Gastroesophageal sphincter (tissue), 4 donors: ENCODE measurements at regions not wholly inside any gene's neighbourhood (a gene's known extent, or its start where the extent isn't known, plus 50 kb on each side); places are given as distances from the start of the nearest gene placed in this dataset.
"Not testable (repeated sequence)": the region's sequence is repeated elsewhere in the genome, so short reads cannot be mapped to it uniquely, and the experiment has no call there.

Experiments
- ATAC-seq: fragments of 150-250 bp; one replicate; pipeline ENCODE4 v1.9.1; 2016; ENCODE audit warnings: mild to moderate bottlenecking, moderate library complexity
- H3K27ac ChIP-seq, 4 donors: fragments of 200-600 bp; sonication (generic) in 3 of 4; 1 replicate in 3 of 4; 2 replicates in 1 of 4; pipeline ENCODE4 v1.5.1; 2016 to 2019
- H3K27me3 ChIP-seq: fragments of 200-600 bp; sonication (generic); one replicate; pipeline ENCODE4 v1.5.1; 2019
- H3K36me3 ChIP-seq, 2 donors: fragments of 200-600 bp; sonication (generic); one replicate each; pipeline ENCODE4 v1.5.1; 2019; ENCODE audit warnings: control low read depth in 1 of 2
- H3K4me1 ChIP-seq, 3 donors: fragments of 200-600 bp; sonication (generic); 1 replicate in 2 of 3; 2 replicates in 1 of 3; pipeline ENCODE4 v1.5.1; 2016 to 2019; ENCODE audit warnings: control low read depth in 2 of 3
- H3K4me3 ChIP-seq, 2 donors: fragments of 200-600 bp; sonication (generic); one replicate each; pipeline ENCODE4 v1.5.1; 2019; ENCODE audit warnings: mild to moderate bottlenecking in 1 of 2, moderate library complexity in 1 of 2
- H3K9me3 ChIP-seq, 3 donors: fragments of 200-600 bp; sonication (generic); one replicate each; pipeline ENCODE4 v1.5.1; 2017 to 2019; ENCODE audit warnings: control low read depth in 2 of 3
- EP300 ChIP-seq: sonication (generic); formaldehyde crosslinking; IDR thresholded peaks from one replicate; pipeline ENCODE4 v1.6.1; 2017; ENCODE audit warnings: antibody characterized with exemption, mild to moderate bottlenecking
- POLR2A ChIP-seq, 2 donors: fragments of 450-650 bp; IDR thresholded peaks; one replicate each; pipeline ENCODE4 v1.6.1; 2017; ENCODE audit warnings: antibody characterized with exemption in 2 of 2, mild to moderate bottlenecking in 2 of 2, moderate library complexity in 1 of 2
- POLR2AphosphoS5 ChIP-seq: sonication (generic); formaldehyde crosslinking; IDR thresholded peaks from one replicate; pipeline ENCODE4 v1.6.1; 2017; ENCODE audit warnings: antibody characterized with exemption
- WGBS, 2 donors: methylation state at CpG; one replicate each; pipeline ENCODE4 v1.1.5; 2018; ENCODE audit warnings: low coverage in 1 of 2; 5-methylcytosine and 5-hydroxymethylcytosine counted together
- TF ChIP-seq, protein P1 (sequence below), 4 experiments: fragments of 200-600 bp in 2 of 4; fragments of 450-650 bp in 2 of 4; sonication (generic) in 1 of 4; IDR thresholded peaks; one replicate each; pipeline ENCODE4 v1.5.1; 2017 to 2019; ENCODE audit warnings: antibody characterized with exemption in 4 of 4, mild to moderate bottlenecking in 2 of 4, moderate library complexity in 2 of 4

DNA sequence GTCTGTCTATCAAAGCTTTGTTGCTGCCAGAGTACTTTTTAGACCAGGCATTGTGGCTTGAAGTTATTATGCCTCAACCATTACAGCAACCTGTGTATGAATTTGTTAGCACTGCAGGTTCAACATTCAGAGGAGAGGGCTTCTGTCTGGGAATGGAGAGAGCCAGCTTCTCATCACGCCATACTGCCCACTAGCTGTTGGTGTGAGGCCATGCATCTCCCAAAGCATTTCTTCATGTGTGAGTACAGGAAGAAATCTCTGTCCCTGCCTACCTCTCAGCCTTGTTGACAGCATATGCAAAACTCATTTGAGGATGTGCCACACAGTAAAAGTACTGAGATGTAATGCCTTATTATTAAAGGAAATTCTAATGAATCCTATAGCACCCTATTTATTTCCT lies 76.9 kb upstream of the PPARGC1A start:
- Histone ChIP-seq H3K36me3 (no peaks in the 10 kb centered on the region), H3K4me1 (no peaks in the 10 kb centered on the region), H3K27me3 (no peaks in the 10 kb centered on the region), H3K9me3 (no peaks in the 10 kb centered on the region), H3K4me3 (no peak overlapping the region), H3K27ac (no peak overlapping the region)
- ATAC-seq = no peak
- WGBS, 2 donors = 86% methylated on average over 1 of the region's 1 CpG; no CpG with 5 or more reads in 1 of the 2 donors
- TF ChIP-seq, protein P1, sequence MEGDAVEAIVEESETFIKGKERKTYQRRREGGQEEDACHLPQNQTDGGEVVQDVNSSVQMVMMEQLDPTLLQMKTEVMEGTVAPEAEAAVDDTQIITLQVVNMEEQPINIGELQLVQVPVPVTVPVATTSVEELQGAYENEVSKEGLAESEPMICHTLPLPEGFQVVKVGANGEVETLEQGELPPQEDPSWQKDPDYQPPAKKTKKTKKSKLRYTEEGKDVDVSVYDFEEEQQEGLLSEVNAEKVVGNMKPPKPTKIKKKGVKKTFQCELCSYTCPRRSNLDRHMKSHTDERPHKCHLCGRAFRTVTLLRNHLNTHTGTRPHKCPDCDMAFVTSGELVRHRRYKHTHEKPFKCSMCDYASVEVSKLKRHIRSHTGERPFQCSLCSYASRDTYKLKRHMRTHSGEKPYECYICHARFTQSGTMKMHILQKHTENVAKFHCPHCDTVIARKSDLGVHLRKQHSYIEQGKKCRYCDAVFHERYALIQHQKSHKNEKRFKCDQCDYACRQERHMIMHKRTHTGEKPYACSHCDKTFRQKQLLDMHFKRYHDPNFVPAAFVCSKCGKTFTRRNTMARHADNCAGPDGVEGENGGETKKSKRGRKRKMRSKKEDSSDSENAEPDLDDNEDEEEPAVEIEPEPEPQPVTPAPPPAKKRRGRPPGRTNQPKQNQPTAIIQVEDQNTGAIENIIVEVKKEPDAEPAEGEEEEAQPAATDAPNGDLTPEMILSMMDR (IDR thresholded peaks at IDR 0.05) = peak in 1 of 4 experiments; percentile 17
- TF ChIP-seq POLR2AphosphoS5 = no peak
- TF ChIP-seq POLR2A (IDR thresholded peaks at IDR 0.05) = no peak

DNA sequence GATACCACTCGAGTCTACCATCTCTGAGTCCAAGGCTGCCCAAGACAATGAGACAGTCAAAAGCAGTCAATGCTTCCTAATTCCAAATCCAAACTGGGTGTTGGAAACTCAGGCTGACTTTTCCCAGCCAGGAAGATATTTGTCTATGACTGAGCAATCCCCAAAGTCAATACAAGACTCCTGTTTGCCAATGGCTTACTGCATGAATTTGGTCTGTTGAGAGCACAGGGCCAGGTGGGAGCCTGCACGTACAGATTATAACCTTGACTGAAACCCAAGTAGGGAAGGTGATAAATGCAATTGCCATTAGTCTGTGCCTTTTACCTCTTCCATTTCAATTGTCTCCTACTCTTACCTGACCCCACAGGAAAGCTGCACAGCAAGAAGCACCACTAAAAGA lies 72.6 kb upstream of the PPARGC1A start:
- 83 to 100% methylated on average over 1 of the region's 2 CpGs for WGBS, 2 donors
- ATAC-seq = no peak
- no peak overlapping the region for H3K27ac ChIP-seq

DNA sequence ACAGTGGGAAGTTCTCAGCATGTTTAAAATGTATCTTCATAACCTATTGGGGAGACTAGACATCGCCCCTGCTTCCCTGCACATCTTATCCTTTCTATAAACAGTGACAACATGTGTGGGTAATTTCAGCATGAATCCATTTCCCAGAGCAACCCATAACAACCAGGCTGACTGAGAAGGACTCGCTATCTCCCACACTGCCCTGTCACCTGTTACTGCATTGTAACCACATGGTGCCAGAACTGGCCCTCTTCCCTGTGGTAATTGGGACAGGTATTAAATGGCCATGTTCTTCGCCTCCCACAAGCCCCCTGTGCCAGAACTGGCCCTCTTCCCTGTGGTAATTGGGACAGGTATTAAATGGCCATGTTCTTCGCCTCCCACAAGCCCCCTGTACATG lies 71.5 kb upstream of the PPARGC1A start:
- not testable (repeated sequence) for H3K9me3 ChIP-seq, ATAC-seq
- 90% methylated on average over 3 of the region's 4 CpGs for WGBS, 2 donors

More for the DNA sequence above, 72.6 kb upstream of the PPARGC1A start:
- Histone ChIP-seq H3K9me3 (no peaks in the 10 kb centered on the region), H3K36me3 (no peaks in the 10 kb centered on the region), H3K4me3 (no peak overlapping the region), H3K27me3 (no peaks in the 10 kb centered on the region), H3K4me1 (no peaks in the 10 kb centered on the region)
- no peak for TF ChIP-seq EP300
- TF ChIP-seq, protein P1 (IDR thresholded peaks at IDR 0.05) = no peak
- no peak for TF ChIP-seq POLR2AphosphoS5
- TF ChIP-seq POLR2A (IDR thresholded peaks at IDR 0.05) = no peak

DNA sequence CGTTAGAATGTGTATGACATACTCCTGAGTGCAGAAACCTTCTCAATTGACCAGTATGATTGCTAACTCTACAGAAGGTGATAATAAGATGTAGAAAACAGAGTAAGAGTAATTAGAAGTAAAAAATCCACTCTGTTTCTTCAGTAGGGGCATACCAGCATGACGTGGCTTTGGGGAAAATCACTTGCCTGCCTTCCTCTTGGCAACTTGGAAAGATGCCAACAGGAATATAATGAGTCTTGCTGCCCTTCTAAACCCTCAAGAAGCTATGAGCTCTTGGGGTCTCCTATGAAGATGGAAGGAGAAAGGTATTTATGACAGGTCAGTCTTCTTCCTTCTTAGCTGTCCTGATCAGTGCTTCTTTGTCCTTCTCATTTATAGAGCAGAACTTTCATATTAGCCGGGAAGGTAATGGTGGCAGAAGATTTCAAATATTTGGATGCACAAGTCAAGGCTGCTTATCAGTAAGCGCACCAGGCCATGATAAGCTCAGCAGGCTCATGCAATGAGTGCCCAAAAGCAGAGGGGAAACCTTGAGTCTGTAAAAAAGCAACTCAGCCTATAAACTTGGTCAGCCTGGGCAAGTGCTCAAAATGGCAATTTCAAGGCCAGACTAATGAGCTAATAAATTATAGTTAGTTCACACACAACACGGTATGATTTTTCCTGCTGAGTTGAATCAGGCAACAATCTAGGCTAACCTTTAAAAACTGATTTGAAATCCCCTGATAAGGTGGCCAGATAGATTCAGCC lies 69.7 kb upstream of the PPARGC1A start:
- WGBS, 2 donors = 65 to 70% methylated on average over 4 to 5 of the region's 5 CpGs
- ATAC-seq = no peak

More for the DNA sequence above, 71.5 kb upstream of the PPARGC1A start:
- H3K27me3 ChIP-seq, H3K27ac ChIP-seq, H3K4me3 ChIP-seq, H3K4me1 ChIP-seq, H3K36me3 ChIP-seq: not testable (repeated sequence)

DNA sequence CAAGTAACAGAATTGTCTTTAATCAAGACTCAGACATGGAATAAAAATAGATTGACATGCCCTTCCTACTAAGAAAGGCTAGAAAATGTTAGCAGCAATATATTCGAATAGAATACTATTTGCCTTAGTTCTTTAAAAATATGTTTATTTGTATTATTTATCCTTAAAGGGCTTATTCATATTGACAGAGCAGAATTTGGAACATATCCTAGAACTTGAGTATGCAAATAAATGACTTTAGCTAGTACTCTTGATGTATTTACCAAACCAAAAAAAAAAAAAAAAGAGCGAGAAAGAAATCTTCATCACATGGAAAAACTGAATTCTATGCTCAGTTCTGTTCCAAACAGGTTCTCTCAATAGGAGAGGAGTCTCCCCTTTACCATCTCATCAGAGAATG lies 68.9 kb upstream of the PPARGC1A start:
- H3K4me1 ChIP-seq = no peaks in the 10 kb centered on the region
- no peaks in the 10 kb centered on the region for H3K36me3 ChIP-seq
- no peak for ATAC-seq
- H3K9me3 ChIP-seq = no peaks in the 10 kb centered on the region
- no peak overlapping the region for H3K27ac ChIP-seq
- 70 to 77% methylated on average over 2 of the region's 2 CpGs for WGBS, 2 donors
- H3K4me3 ChIP-seq = no peak overlapping the region
- H3K27me3 ChIP-seq = no peaks in the 10 kb centered on the region
- TF ChIP-seq EP300 = no peak
- TF ChIP-seq POLR2A (IDR thresholded peaks at IDR 0.05) = no peak
- no peak for TF ChIP-seq POLR2AphosphoS5
- TF ChIP-seq, protein P1 (IDR thresholded peaks at IDR 0.05) = no peak

More for the DNA sequence above, 69.7 kb upstream of the PPARGC1A start:
- no peaks in the 10 kb centered on the region for H3K9me3 ChIP-seq
- TF ChIP-seq POLR2A (IDR thresholded peaks at IDR 0.05) = no peak
- no peak for TF ChIP-seq POLR2AphosphoS5
- no peak for TF ChIP-seq EP300
- TF ChIP-seq, protein P1 (IDR thresholded peaks at IDR 0.05) = no peak
- H3K27me3 ChIP-seq = no peaks in the 10 kb centered on the region
- H3K4me1 ChIP-seq = no peaks in the 10 kb centered on the region
- H3K4me3 ChIP-seq = no peak overlapping the region
- H3K36me3 ChIP-seq = no peaks in the 10 kb centered on the region
- no peak overlapping the region for H3K27ac ChIP-seq
